Heart left ventricle (tissue), 16 donors: ENCODE measurements at regions not wholly inside any gene's neighbourhood (a gene's known extent, or its start where the extent isn't known, plus 50 kb on each side); places are given as distances from the start of the nearest gene placed in this dataset.

Experiments used
- ATAC-seq, 4 donors: fragments of 200-7000 bp; cut with Tn5 transposase; one replicate each; pipeline ENCODE4 v1.9.1; 2020 to 2022; ENCODE audit warnings: moderate library complexity in 4 of 4, mild to moderate bottlenecking in 3 of 4, moderate number of reproducible peaks in 1 of 4
- DNase-seq, 5 donors: peaks; one replicate each; pipeline ENCODE4 v3.0.0-alpha.2; 2020
- H3K27ac ChIP-seq, 12 donors: fragments of 200-600 bp; sonication (generic) in 4 of 12; one replicate each; pipeline versions ENCODE4 v1.5.0 to v1.8.0; 2016 to 2022; ENCODE audit warnings: mild to moderate bottlenecking in 2 of 12
- H3K27me3 ChIP-seq, 9 donors: fragments of 200-600 bp; sonication (generic) in 2 of 9; one replicate each; pipeline versions ENCODE4 v1.5.1 to v1.8.0; 2016 to 2022; ENCODE audit warnings: mild to moderate bottlenecking in 3 of 9
- H3K36me3 ChIP-seq, 9 donors: fragments of 200-600 bp; sonication (generic) in 2 of 9; one replicate each; pipeline versions ENCODE4 v1.5.0 to v1.8.0; 2018 to 2022; ENCODE audit warnings: mild to moderate bottlenecking in 2 of 9
- H3K4me1 ChIP-seq, 12 donors: fragments of 200-600 bp; sonication (generic) in 4 of 12; one replicate each; pipeline versions ENCODE4 v1.5.0 to v1.8.0; 2016 to 2022; ENCODE audit warnings: mild to moderate bottlenecking in 3 of 12
- H3K4me3 ChIP-seq, 12 donors: fragments of 200-600 bp; sonication (generic) in 4 of 12; one replicate each; pipeline versions ENCODE4 v1.5.0 to v1.8.0; 2017 to 2022; ENCODE audit warnings: mild to moderate bottlenecking in 9 of 12, moderate library complexity in 4 of 12
- H3K9me3 ChIP-seq, 12 donors: fragments of 200-600 bp; sonication (generic) in 4 of 12; one replicate each; pipeline versions ENCODE4 v1.5.0 to v1.8.0; 2016 to 2022; ENCODE audit warnings: mild to moderate bottlenecking in 1 of 12
- CTCF ChIP-seq, 12 donors: fragments of 200-600 bp; sonication (generic) in 4 of 12; IDR thresholded peaks; one replicate each; pipeline versions ENCODE4 v1.5.0 to v1.8.0; 2018 to 2022; ENCODE audit warnings: antibody characterized with exemption in 12 of 12, mild to moderate bottlenecking in 5 of 12
- POLR2A ChIP-seq, 2 donors: fragments of 450-650 bp; IDR thresholded peaks; one replicate each; pipeline ENCODE4 v1.6.1; 2017; ENCODE audit warnings: antibody characterized with exemption in 2 of 2, mild to moderate bottlenecking in 2 of 2, moderate library complexity in 2 of 2
- WGBS, 4 donors: extraction: QIAGEN DNeasy Blood & Tissue Kit in 2 of 4; methylation state at CpG; one replicate each; pipeline versions ENCODE4 v1.1.5 to v1.1.7; 2013 to 2018; 5-methylcytosine and 5-hydroxymethylcytosine counted together
- intact Hi-C, 10 donors: fragments of 100-400 bp; cut with DNase I; formaldehyde crosslinking; loops; one replicate each; pipeline versions ENCODE4 v1.11.1 to v1.14.2; 2022
- donor health status: ischemic (EF 13 %, LVEDD 7.1; RV severe dilation, severe dysfunction).
- donor health status: healthy with polysubstance abuse.
- donor health status: DM: no; HTN: yes; CAD: no.
- donor health status: DM: no; HTN: no; CAD: no.
- donor health status: ischemic (EF 25% LVEDD 6.9; RV normal size, moderate dysfunction).
- donor health status: ischemic (EF 25% LVEDD 5.7; RV mildly dilated, moderate dysfunction).
- donor health status: healthy.
- donor health status: DM: yes; HTN: yes; CAD: no.
- donor health status: ischemic (EF 35%, LVEDD 5.7; RV mildly dilated, moderate dysfunction).
- donor health status: nonischemic (EF 11% LVEDD 7.7; RV severe dilation, severe dysfunction).
- donor health status: DM: yes; HTN: yes; CAD: no.
- donor health status: PGD.
- donor health status: ischemic (EF 29% LVEDD 5.4; RV normal size, mild dysfunction).
- donor health status: nonischemic (EF 23%, LVEDD 6.1; RV moderate dilation, normal function).

DNA sequence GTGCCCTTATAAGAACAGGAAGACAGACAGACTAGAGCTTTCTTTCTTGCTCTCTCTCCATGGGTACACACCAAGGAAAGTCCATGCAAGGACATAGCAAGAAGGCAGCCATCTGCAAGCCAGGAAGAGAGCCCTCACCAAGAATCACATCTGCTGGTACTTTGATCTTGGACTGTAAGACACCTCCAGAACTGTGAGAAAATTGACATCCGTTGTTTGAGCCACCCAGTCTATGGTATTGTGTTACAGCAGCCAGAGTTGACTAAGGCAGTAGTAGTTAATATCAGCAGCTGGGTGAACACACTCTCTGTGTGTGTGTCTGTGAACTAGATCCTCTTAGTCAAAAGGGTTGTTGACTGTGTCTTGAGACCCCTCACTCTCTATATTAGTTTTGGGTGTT lies 53.8 kb upstream of the PPP2R5A start:
- intact Hi-C loops = loop anchor here in 3 of 10 donors (5.0 to 10.0 kb wide), 4 partner anchors 56 to 159 kb away; partner anchors contain the start of gene PPP2R5A (in 1 of the 3)
- WGBS, 4 donors = 92 to 100% (median 98%) methylated on average over 1 of the region's 1 CpG
- Histone ChIP-seq H3K4me1 (peaks cover 3 to 42% (median 21%) of the 10 kb centered on the region in 12 donors), H3K9me3 (no peaks in the 10 kb centered on the region), H3K27me3 (no peaks in the 10 kb centered on the region), H3K36me3 (no peaks in the 10 kb centered on the region), H3K27ac (no peak overlapping the region), H3K4me3 (no peak overlapping the region)
- no peak for TF ChIP-seq POLR2A (IDR thresholded peaks at IDR 0.05)
- no peak for ATAC-seq
- no peak for DNase-seq

- H3K4me3 ChIP-seq = no peak overlapping the region
- peaks cover 3 to 41% (median 20%) of the 10 kb centered on the region in 12 donors for H3K4me1 ChIP-seq
- H3K27me3 ChIP-seq = no peaks in the 10 kb centered on the region
- intact Hi-C loops = loop anchor here in 3 of 10 donors (5.0 to 10.0 kb wide), 4 partner anchors 55 to 160 kb away; partner anchors contain the start of gene PPP2R5A (in 1 of the 3)
- H3K27ac ChIP-seq = no peak overlapping the region
- H3K36me3 ChIP-seq = no peaks in the 10 kb centered on the region
- WGBS, 4 donors = 74 to 83% (median 79%) methylated on average over 3 of the region's 3 CpGs
- no peaks in the 10 kb centered on the region for H3K9me3 ChIP-seq
- no peak for TF ChIP-seq POLR2A (IDR thresholded peaks at IDR 0.05)
- TF ChIP-seq CTCF (IDR thresholded peaks at IDR 0.05) = no peak
- DNase-seq (no peak), ATAC-seq (no peak)
These were observed 53.1 kb upstream of the PPP2R5A start for GRCh38 chr1:212232090-212232489.

DNA sequence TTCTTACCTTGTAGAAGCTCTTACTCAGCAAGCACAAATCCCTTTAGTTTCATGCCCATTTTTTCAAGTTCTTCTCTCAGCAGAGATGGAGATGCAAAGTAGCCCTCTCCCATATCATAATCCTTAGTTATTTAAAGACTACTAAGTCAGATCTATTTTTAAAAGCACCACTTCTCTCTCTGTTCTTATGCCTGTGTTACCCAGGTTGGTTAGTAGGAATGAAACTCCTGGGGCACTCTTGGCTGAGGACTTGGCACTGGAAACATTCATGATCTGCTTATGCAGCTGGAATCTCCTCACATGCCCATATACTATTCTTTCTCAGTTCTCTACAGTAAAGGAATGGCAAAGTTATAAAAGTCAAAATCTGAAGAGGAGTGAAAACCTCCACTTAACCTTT lies 51.9 kb upstream of the PPP2R5A start:
- no peaks in the 10 kb centered on the region for H3K27me3 ChIP-seq
- H3K4me3 ChIP-seq = no peak overlapping the region
- no peak for TF ChIP-seq POLR2A (IDR thresholded peaks at IDR 0.05)
- no peak for TF ChIP-seq CTCF (IDR thresholded peaks at IDR 0.05)
- DNase-seq = no peak
- H3K9me3 ChIP-seq = no peaks in the 10 kb centered on the region
- peaks cover 3 to 46% (median 21%) of the 10 kb centered on the region in 12 donors for H3K4me1 ChIP-seq
- peak overlapping the region in 11 of 12 donors; percentile 18 to 88 (median 80) for H3K27ac ChIP-seq
- no peaks in the 10 kb centered on the region for H3K36me3 ChIP-seq
- peak in 3 of 4 donors; percentile 38 to 60 (median 49) for ATAC-seq
- intact Hi-C loops = loop anchor here in 3 of 10 donors (5.0 to 10.0 kb wide), 4 partner anchors 54 to 161 kb away; partner anchors contain the start of gene PPP2R5A (in 1 of the 3)

- intact Hi-C loops = loop anchor here in 5 of 10 donors (2.0 to 10.0 kb wide), 7 partner anchors 48 to 162 kb away; partner anchors contain the start of gene PPP2R5A (in 3 of the 5)
- H3K4me3 ChIP-seq = no peak overlapping the region
- no peaks in the 10 kb centered on the region for H3K9me3 ChIP-seq
- no peaks in the 10 kb centered on the region for H3K27me3 ChIP-seq
- DNase-seq (peak in 4 of 5 donors; percentile 59 to 82 (median 64)), ATAC-seq (peak; percentile 96 to 98 (median 98))
- peaks cover 3 to 57% (median 29%) of the 10 kb centered on the region in 12 donors for H3K4me1 ChIP-seq
- TF ChIP-seq POLR2A (IDR thresholded peaks at IDR 0.05) = no peak
- no peak for TF ChIP-seq CTCF (IDR thresholded peaks at IDR 0.05)
- H3K27ac ChIP-seq = peak overlapping the region in 11 of 12 donors; percentile 53 to 88 (median 80)
- no peaks in the 10 kb centered on the region for H3K36me3 ChIP-seq
- WGBS, 4 donors = 62 to 69% (median 68%) methylated on average over 8 of the region's 8 CpGs
These were observed 50.5 kb upstream of the PPP2R5A start for GRCh38 chr1:212234431-212235395.
